ENCODE measurements at regions not wholly inside any gene's neighbourhood (a gene's known extent, or its start where the extent isn't known, plus 50 kb on each side); places are given as distances from the start of the nearest gene placed in this dataset.

DNA sequence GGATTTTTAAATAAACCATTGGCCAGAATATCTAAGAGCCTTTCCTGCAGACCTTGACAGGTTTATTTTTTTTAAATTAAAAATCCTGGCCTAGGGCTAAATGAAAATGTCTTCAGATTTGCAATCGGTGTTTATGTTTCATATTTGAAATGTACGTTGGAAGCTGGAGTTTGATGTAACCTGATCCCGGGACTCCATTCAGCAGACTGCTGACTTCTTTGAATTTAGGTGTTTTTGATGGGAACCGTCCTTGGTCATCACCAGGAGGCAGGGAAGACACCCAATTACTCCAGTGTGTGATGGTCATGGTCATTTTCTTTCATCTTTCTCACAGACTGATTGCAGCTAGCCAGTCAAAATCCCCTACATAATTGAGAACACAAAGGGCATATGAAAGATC is 60.1 kb upstream of the BRINP1 start:
- TF ChIP-seq, protein P1, sequence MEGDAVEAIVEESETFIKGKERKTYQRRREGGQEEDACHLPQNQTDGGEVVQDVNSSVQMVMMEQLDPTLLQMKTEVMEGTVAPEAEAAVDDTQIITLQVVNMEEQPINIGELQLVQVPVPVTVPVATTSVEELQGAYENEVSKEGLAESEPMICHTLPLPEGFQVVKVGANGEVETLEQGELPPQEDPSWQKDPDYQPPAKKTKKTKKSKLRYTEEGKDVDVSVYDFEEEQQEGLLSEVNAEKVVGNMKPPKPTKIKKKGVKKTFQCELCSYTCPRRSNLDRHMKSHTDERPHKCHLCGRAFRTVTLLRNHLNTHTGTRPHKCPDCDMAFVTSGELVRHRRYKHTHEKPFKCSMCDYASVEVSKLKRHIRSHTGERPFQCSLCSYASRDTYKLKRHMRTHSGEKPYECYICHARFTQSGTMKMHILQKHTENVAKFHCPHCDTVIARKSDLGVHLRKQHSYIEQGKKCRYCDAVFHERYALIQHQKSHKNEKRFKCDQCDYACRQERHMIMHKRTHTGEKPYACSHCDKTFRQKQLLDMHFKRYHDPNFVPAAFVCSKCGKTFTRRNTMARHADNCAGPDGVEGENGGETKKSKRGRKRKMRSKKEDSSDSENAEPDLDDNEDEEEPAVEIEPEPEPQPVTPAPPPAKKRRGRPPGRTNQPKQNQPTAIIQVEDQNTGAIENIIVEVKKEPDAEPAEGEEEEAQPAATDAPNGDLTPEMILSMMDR (IDR thresholded peaks at IDR 0.05; ENCODE audit: low read length), result no peak
- TF ChIP-seq EZH2 (IDR thresholded peaks at IDR 0.05; ENCODE audit: borderline replicate concordance, low read length), result no peak

Measured in OCI-LY1 (cell line).